ENCODE measurements at regions not wholly inside any gene's neighbourhood (a gene's known extent, or its start where the extent isn't known, plus 50 kb on each side); places are given as distances from the start of the nearest gene placed in this dataset.
"Not testable (repeated sequence)": the region's sequence is repeated elsewhere in the genome, so short reads cannot be mapped to it uniquely, and the experiment has no call there.

DNA sequence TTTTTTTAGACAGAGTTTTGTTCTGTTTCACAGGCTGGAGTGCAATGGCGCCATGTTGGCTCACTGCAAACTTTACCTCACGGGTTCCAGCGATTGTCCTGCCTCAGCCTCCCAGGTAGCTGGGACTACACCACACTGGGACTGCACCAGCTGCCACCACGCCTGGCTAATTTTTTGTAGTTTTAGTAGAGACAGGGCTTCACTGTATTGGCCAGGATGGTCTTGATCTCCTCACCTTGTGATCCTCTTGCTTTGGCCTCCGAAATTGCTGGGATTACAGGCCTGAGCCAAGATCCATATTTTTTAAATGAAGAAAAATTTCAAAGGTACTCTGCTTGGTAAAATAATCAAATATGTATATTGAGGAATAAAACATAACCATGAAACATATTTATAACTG, 195.8 kb upstream of the TPTE start:
- not testable (repeated sequence) for TF ChIP-seq ZNF549 (tag by site-specific recombination; IDR thresholded peaks at IDR 0.05); ZNF146 (tag by site-specific recombination; IDR thresholded peaks at IDR 0.05); ZNF660 (tag by site-specific recombination; IDR thresholded peaks at IDR 0.05); ZNF248 (tag by site-specific recombination; IDR thresholded peaks at IDR 0.05); ZNF184 (tag by site-specific recombination; IDR thresholded peaks at IDR 0.05); TCF7L2 (IDR thresholded peaks at IDR 0.05; ENCODE audit: borderline replicate concordance, low read depth, low read length); ZNF23 (tag by site-specific recombination; IDR thresholded peaks at IDR 0.05; ENCODE audit: borderline replicate concordance); ZNF174 (tag by site-specific recombination; IDR thresholded peaks at IDR 0.05)
- TF ChIP-seq, protein P1, sequence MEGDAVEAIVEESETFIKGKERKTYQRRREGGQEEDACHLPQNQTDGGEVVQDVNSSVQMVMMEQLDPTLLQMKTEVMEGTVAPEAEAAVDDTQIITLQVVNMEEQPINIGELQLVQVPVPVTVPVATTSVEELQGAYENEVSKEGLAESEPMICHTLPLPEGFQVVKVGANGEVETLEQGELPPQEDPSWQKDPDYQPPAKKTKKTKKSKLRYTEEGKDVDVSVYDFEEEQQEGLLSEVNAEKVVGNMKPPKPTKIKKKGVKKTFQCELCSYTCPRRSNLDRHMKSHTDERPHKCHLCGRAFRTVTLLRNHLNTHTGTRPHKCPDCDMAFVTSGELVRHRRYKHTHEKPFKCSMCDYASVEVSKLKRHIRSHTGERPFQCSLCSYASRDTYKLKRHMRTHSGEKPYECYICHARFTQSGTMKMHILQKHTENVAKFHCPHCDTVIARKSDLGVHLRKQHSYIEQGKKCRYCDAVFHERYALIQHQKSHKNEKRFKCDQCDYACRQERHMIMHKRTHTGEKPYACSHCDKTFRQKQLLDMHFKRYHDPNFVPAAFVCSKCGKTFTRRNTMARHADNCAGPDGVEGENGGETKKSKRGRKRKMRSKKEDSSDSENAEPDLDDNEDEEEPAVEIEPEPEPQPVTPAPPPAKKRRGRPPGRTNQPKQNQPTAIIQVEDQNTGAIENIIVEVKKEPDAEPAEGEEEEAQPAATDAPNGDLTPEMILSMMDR (tag by site-specific recombination; IDR thresholded peaks at IDR 0.05): not testable (repeated sequence)
- TF ChIP-seq, protein P2, sequence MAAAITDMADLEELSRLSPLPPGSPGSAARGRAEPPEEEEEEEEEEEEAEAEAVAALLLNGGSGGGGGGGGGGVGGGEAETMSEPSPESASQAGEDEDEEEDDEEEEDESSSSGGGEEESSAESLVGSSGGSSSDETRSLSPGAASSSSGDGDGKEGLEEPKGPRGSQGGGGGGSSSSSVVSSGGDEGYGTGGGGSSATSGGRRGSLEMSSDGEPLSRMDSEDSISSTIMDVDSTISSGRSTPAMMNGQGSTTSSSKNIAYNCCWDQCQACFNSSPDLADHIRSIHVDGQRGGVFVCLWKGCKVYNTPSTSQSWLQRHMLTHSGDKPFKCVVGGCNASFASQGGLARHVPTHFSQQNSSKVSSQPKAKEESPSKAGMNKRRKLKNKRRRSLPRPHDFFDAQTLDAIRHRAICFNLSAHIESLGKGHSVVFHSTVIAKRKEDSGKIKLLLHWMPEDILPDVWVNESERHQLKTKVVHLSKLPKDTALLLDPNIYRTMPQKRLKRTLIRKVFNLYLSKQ (tag by site-specific recombination; IDR thresholded peaks at IDR 0.05; ENCODE audit: borderline replicate concordance): not testable (repeated sequence)
- TF ChIP-seq, protein P3, sequence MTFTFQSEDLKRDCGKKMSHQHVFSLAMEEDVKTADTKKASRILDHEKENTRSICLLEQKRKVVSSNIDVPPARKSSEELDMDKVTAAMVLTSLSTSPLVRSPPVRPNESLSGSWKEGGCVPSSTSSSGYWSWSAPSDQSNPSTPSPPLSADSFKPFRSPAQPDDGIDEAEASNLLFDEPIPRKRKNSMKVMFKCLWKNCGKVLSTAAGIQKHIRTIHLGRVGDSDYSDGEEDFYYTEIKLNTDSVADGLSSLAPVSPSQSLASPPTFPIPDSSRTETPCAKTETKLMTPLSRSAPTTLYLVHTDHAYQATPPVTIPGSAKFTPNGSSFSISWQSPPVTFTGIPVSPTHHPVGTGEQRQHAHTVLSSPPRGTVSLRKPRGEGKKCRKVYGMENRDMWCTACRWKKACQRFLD (tag by site-specific recombination; IDR thresholded peaks at IDR 0.05): not testable (repeated sequence)
- TF ChIP-seq, protein P4, sequence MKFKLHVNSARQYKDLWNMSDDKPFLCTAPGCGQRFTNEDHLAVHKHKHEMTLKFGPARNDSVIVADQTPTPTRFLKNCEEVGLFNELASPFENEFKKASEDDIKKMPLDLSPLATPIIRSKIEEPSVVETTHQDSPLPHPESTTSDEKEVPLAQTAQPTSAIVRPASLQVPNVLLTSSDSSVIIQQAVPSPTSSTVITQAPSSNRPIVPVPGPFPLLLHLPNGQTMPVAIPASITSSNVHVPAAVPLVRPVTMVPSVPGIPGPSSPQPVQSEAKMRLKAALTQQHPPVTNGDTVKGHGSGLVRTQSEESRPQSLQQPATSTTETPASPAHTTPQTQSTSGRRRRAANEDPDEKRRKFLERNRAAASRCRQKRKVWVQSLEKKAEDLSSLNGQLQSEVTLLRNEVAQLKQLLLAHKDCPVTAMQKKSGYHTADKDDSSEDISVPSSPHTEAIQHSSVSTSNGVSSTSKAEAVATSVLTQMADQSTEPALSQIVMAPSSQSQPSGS (tag by site-specific recombination; IDR thresholded peaks at IDR 0.05; ENCODE audit: low read depth): not testable (repeated sequence)
